CD4-positive, alpha-beta T cell treated with Interleukin-17A for 1 hour (primary cell): ENCODE measurements at regions not wholly inside any gene's neighbourhood (a gene's known extent, or its start where the extent isn't known, plus 50 kb on each side); places are given as distances from the start of the nearest gene placed in this dataset.
"Not testable (repeated sequence)": the region's sequence is repeated elsewhere in the genome, so short reads cannot be mapped to it uniquely, and the experiment has no call there.

Experiments
- DNase-seq: peaks from one replicate; pipeline ENCODE4 v3.0.0-alpha.2; 2020

DNA sequence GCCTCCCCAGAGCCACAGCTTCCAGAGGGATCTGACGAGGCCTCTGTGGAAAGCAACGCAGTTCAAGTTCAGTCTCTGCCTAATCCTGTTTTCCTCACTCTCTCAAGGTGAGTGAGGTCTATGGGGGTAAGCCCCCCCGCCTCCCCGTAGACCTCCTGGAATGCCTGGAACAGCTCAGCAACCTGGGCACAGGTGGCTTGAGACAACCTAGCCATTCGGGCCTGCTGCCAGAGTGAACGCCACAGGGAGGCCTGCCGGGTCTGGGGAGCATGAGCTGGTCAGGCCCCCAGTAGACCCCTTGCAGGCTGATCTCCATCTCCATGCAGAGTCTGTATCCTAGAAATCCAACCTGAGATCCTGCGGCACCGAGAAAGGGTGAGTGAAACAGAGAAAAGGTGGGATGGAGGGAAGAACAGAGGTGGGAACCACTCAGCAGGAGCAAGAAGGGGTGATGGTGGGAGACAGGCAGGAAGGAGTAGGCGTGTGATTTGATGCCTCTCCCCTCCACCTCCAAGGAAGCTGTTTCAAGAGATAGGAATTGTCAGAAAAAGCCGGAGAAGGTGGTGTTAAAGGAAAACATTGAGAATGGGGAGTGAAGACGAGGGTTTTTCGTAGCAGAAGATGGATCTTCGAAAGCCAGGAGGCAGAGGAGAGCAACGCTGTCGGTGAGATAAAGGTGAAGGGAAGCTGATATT, 123.1 kb upstream of the PRMT8 start:
- DNase-seq = no peak

DNA sequence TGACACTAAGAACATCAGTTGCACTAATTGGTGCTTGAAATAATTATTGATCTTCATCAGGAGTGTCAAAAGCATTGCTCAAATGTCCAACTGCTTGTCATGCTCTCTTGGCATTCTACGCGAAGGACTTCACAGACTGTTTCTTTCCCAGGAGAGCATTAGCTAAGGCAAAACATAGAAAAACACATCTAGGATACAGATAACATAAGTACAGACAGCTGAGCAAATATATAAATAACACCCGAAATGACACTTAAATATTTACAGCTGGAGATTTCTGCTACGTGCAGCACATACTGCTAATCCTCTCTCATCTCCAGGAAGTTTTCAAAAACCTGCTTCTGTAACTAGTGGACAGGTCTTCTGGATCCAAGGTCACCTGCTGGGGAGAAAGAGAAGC, 120.0 kb upstream of the PRMT8 start:
- no peak for DNase-seq

DNA sequence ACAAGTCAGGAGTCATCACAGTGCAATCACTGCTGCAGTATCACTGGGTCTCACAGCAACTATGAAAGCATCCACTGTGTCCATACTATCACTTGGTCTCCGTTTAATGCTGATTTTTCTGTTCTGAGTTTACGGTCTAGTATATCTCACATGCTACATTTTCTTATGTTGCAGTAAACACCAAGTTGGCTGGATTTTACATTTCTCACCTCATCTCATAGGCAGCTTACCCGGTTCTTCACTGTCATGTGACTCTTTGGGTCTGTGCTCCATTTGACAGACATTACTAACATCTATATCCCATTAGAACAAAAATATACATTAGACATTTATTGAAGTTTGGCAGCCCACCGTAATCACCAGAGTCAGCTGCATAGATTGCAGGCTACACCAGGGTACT, 115.7 kb upstream of the PRMT8 start:
- no peak for DNase-seq

DNA sequence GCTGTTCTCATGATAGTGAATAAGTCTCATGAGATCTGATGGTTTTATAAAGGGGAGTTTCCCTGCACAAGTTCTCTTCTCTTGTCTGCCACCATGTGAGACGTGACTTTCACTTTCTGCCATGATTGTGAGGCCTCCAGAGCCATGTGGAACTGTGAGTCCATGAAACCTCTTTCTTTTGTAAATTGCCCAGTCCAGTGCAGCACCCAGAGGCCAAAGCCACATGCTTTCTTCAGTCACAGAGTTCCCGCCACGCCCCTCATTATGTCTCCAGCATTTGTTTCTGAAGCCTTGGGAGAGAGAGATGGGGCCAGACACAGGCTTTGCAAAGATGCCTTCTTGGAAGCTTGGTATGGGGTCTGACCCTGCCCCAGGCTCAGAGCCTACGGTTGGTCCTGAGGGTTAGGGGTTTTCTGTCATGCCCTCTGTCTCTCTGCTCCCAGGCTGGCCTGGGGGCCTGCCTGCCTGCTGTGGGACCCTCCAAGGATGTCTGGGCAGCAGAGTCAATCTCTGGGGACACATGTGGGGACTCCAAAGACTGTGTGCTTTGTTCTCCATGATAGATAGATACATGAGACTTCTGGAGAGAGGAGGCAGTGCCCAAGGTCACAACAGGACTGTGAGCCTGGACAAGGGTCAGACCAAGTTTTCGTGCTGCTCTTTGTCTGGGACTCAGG, 114.1 kb upstream of the PRMT8 start:
- DNase-seq = no peak

DNA sequence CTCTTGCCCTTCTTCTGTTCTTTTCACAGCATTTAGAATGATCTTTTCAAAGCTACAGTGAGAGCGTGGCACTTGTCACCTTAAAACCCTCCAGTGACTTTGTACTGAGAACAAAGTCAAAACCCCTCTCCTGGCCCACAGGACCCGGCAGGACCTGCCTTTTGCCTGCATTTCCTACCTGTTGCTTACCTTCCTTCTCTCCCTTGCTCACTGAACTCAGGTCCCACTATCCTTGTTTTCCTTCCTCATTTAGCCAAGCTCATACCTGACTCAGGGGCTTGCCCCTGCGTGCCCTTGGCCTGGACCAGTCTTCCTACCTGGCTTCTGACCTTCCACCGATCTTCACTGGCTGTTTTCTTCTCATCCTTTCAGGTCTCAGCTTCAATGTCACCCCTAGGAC, 112.3 kb upstream of the PRMT8 start:
- DNase-seq = no peak

DNA sequence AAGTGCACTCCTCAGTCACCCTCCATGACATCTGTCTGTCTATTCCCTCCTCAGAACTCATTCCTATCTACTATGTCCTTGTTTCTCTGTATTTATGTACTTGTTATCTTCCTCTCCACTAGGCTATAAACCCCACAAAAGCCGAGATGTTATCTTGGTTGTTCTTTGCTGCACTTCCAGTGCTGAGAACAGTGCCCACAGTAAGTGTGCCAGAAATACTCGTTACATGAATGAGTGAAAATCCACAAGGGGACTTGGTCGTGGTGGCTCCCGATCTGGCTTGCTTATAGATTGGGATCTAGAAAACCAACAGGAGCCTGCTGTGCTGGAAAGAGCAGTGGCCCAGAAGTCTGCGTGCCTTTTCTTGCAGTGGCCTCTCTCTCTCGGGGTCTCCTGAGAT, 111.9 kb upstream of the PRMT8 start:
- DNase-seq = no peak

DNA sequence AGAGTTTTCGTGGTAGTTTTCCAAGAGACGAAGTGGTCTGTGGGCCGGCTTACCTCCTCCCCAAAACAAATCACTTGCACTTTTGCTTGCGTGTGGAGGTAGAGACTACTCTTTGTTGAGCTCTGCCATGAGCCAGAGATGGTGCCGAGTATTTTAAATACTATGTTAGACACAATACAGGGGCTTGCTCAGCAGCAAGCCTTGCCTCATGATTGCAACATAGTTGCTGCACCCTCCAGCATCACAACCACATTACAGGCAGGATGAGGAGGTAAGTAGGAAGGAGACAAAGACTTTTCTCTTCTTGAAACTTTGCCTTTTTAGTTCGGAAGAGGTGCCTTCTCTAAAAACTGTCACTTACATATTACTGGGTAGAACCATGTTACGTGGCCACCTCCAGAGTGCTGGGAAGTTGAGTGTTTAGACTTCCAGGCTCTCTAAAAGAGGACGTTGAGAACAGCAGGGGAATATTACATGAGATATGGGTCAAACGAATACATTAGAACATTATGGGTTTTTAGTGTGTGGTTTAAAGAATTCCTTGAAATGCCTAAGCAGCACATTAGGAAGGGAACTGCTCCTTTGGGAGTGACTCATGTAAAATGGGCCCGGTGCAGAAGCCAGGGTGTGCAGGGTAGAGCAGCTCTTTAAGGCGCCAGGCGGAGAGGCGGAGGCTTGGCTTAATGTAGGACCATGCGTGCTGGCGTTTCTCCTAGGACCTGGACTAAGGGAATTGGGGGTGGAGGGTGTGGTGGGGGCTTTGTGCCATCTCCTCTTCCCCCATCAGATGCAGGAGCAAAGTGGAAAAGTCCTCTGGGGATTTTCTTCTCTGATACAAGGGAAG, 110.6 kb upstream of the PRMT8 start:
- DNase-seq = no peak

DNA sequence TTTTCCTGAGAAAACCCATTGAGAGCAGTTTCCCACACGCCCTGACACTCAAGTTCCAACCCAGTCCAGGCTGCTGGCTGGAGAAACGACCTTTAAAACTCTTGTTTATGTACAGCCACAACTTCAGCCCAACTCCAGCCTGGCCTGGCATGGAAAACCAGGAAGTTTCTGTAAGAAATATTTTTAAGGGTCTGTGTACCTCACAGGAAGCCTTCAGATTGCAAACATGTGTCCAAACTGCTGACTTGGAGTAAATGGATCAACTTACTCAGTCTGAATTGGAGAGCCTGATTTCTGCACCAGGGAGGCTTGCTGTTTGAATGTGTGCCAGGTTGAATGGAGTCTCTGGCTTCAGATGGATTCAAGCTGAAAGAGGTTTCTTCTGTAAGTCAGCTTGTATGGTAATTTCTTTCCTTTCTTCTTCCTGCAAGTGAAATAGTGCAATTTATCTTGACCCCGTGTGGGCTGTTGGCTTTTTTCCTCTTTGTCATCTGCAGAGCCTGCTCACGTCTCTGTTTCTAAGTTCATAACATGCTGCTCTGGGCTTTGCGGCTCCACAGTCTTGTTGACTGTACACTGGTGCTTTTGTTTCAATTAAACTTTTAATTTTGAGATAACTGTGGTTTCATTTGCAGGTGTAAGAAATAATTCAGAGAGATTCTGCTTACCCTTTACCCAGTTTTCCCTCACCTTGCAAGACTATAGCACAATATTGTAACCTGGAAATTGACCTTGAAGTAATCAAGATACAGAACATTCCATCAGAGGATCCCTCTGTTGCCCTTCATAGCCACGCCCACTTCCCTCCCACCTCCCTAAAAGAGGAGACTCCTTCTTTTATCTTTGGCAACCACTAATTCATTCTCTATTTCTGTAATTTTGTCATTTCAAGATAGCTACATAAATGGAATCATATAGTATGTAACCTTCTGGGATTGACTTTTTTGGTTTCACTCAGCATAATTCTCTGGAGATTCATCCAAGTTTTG, 109.7 kb upstream of the PRMT8 start:
- DNase-seq = no peak

DNA sequence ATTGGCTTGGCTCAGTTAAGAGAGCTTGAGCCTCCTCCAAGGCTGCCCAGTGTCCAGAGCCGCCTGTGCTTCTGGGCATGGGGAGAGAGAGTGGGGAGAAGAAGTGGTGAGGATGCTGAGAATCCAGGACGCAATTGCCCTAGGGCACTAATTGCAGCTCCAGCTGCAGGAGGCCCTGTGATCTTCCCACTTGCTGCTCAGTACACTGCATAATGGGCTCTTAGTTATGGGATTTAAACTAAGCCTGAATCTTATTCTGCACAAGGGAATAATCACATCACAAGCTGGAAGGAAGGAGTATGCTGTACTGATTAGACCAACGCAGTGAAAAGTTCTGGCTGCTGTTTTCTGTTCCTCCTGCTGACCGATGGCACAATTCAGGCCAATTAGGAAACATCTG, 101.0 kb upstream of the PRMT8 start:
- DNase-seq = no peak

DNA sequence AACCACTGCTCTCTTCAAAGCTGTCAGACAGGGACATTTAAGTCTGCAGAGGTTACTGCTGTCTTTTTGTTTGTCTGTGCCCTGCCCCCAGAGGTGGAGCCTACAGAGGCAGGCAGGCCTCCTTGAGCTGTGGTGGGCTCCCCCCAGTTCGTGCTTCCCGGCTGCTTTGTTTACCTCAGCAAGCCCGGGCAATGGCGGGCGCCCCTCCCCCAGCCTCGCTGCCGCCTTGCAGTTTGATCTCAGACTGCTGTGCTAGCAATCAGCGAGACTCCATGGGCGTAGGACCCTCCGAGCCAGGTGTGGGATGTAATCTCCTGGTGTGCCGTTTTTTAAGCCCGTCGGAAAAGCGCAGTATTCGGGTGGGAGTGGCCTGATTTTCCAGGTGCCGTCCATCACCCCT, 93.4 kb upstream of the PRMT8 start:
- DNase-seq = not testable (repeated sequence)

DNA sequence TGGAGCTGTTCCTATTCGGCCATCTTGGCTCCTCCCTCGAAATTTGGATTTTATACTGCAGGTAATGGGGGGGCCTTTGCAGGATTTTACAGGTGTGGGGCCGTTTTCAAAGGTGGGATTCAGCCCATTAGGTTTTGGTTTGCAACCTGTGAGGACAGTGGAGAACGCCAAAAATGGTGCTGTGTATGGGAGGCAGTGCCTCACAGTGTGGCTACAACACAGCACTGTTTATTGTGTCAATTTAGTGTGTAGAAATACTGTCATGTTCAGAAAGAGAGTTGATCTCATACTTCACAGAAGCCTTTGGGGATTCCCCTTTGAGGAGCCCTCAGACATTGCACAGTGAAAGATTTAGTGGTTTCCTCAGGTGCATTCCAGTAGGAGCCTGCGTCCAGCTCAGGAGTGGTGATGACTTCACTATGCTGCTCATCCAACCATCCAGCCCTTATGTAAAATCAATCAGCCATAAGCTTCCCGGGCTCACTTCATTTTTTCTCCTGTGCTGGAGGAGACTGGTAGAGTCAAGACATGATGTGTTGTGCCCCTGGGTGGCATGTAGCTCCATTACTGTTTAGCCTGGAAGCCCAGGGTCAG, 92.7 kb upstream of the PRMT8 start:
- no peak for DNase-seq

DNA sequence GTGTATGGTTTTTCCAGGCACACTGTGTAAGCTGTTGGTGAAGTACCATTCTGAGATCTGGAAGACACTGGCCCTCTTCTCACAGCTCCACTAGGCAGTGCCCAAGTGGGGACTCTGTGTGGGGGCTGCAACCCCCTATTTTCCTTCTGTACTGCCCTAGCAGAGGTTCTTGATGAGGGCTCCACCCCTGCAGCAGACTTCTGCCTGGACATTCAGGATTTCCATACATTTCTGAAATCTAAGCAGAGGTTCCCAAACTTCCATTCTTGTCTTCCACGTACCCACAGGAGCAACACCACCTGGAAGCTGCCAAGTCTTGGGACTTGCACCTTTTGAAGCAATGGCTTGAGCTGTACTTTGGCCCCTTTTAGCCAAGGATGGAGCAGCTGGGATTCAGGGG, 85.2 kb upstream of the PRMT8 start:
- DNase-seq = no peak

DNA sequence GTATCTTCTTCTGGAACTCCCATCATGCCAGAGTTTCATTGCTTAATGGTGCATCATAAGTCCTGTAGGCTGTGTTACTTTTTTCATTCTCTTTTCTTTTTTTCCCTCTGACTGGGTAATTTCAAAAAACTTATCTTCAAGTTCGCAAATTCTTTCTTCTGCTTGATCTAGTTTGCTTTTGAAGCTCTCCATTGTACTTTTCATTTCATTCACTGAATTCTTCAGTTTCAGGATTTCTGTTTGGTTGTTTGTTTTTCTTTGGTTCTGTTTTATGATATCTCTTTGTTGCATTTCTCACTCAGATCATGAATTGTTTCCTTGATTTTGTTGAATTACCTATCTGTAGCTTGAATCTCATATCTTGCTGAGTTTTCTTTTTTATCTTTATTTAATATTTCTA, 83.3 kb upstream of the PRMT8 start:
- no peak for DNase-seq

DNA sequence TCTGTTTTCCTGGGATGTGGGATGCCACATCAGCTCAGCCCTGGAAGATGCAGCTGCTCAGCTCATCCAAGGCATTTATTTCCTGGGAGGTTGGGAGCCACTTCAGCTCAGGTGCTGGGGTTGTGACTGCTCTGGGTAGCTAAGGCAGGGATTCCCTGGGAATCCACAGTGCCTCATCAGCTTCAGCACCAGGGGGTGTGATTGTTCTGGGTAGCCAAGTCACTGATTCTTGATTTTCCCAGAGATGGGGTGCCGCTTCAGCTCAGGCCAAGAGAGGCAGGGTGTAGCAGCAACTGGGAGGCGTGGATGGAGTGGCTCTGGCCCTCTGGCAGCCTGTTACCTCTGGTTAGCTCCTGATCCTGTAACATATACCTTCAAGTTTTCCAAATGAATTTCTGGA, 81.3 kb upstream of the PRMT8 start:
- DNase-seq = no peak

DNA sequence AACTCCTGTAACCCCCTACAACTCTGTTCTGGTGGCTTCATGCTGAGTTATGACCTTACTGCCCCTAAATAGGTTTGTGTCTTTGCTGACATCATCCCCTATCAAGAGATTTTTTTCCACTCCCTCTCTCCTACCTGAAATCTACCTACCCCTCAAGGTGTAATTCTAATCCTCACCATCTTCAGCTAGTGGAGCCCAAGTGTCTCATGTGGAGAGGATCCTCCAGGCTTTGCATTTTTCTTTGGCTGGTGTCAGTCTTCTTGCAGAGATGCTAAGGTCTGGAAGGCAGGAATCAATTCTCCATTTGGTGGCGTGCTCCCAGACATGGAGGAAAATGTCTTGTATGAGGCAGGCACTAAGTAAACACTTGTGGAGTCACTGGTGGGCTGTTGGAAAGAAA, 74.8 kb upstream of the PRMT8 start:
- DNase-seq = no peak

DNA sequence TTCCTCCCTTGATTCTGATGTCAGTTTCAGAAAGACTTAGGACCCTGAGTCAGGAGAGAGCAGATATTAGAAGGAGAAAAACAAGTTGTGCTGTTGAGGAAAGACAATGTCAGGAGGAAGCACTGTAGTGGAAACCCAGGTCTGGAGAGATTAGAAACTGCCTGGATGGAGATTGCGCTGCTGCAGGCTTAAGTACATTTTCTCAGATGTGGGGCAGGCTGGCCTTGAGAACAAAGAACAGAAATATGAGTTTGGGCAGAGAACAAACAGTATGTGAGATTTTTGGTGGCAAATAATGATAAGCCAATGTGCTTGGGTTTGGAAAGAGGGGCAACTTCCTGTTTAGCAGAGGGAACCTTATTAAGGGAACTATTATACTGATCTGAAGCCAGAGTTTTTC, 74.3 kb upstream of the PRMT8 start:
- DNase-seq = no peak

DNA sequence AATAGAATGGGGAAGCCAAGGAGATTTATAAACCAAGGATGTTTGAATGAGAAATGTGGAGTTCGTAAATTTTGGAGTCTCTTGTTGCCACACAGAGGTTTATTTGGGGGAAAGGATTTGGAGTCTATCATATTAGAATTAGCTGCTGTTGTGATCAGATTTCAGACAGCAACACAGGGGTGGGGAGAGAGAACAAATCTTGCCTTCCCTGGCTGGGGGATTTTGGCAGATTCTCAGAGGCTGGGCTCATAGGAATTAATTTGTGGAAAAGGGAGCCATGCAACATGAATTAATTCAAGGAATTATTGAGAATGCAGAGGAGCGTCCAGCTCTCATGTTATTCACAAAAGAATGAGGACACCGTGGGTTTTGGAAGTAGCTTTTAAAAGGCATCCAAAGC, 73.9 kb upstream of the PRMT8 start:
- no peak for DNase-seq

DNA sequence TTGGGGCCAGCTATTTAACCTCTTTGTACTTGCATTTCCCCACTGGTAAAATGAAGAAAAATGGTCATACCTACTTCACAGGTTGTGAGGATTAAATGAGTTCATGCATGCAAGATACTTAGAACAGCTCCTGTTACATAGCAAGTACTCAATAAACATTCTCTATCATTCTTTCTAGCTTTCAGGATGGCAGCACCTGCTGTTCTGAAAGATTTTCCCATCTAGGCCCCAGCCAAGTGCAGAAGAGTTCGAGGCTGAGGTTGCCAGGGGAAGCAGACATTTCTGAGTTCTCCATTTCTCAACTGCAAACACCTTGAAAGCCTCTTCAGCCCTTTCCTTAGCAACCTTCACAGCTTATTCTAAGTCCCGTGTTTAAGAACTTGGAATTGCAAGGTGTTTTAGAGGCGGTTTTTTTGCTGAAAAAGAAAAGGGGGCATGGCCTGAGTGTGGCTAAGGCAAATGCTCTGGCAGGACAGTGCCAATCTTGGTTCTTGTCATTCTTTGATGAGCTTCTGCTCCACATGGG, 73.0 kb upstream of the PRMT8 start:
- no peak for DNase-seq

DNA sequence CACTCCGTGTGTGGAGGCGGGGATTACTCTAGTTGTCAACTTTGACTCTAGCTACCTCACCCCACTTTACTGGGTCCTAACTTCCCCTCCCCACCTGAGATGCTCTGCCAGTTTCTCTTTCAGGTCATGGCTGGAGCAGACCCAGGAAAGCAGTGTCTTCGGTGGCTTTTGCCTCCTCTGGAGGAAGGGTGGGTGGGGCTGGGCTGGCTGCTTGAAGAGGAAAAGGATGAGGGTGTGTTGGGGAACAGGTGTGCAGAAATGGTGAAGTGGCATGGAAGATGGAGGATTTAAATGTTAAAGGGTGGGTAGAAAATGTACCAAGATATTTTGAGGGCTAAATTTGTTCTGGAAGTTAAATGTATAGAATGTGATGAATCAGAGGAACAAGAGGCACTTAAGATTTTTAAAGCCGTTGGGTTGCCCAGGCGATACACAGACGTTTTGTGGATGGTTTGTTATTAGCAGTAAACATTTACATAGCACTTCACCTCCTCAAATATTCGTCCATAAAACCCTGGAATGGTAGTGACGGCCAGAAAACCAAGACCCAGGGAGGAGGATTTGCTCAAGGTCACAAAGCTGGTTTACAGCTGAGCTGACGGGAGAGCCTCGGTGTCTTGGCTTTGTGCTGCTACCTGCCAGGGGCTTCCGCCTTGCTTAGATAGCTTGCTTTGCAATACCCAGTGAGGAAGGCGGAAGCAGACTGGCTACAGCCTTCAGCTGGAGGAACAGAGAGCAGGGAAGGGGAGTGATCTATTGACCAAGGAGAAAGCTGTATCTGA, 72.2 kb upstream of the PRMT8 start:
- no peak for DNase-seq

DNA sequence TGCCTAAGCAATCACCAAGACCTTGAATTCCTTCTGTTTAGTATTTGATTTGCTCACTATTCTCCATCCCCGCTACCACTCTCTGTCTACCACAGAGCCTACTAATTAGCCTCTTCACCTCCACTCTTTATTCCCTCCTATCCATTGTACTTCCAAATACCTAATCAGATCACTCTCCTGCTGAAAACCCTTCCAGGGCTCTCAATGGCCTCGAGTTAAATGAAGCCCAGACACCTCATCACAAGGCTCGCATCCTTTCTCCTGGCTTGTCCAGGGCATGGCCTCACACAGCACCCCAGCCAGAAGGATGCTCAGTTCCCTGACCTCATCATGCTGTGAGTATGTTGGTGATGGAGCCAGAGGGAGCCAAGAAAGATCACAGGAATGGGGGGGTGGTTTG, 71.4 kb upstream of the PRMT8 start:
- DNase-seq = no peak

DNA sequence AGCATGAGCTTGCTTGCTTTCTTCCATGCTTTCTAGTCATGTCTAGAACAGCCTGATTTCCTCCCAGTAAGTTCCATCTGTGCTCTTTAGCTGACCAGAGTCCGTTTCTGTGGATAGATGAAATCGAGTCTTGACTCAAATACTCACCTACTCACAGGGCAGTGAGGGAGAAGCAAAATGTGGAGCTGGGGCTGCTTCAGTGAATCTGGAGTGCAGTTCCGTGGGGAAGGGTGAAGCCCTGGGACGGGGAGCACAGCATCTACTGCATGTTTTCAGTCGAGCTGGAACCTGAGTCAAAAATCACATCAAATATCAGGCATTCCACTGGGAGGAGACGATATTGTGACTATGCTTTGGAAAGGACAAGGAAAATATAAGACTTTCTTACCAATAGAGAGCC, 70.3 kb upstream of the PRMT8 start:
- no peak for DNase-seq
